CD4-positive, alpha-beta T cell treated with Interleukin-6 for 4 hours (primary cell): ENCODE measurements at regions not wholly inside any gene's neighbourhood (a gene's known extent, or its start where the extent isn't known, plus 50 kb on each side); places are given as distances from the start of the nearest gene placed in this dataset.
"Not testable (repeated sequence)": the region's sequence is repeated elsewhere in the genome, so short reads cannot be mapped to it uniquely, and the experiment has no call there.

Source experiments
- DNase-seq: peaks from one replicate; pipeline ENCODE4 v3.0.0-alpha.2; 2020; ENCODE audit warnings: mixed read lengths

DNA sequence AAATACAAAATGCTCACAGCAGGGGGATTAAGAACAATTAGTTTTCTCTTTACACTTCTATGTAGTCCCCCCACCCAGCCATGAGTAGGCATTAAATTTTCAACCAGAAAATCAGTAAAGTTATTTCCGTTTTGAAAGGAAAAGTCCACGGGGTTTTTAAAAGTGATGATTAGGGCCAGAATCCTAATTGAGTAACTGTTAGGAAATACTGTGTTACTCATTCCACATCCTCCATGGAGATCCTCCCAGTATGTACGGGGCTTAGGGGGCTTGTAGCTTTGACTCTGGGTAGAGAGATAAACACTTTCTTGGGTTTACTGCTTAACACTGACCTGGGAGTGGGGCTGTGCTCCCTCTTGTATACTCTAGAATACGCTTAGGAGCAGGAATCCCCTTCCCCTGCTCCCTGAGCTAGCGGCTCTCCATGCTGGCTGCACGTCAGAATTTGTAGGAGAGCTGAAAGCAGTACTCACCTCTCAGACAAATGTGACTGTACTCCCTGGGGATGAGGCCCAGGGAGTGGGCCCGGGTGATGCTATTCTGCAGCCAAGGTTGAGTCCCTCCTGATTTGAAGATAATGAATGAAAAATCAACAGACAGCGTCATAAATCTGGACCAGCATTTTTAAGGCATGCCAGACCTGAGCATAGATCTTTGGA lies 100.5 kb downstream of the SLC4A3 start:
- DNase-seq = no peak

DNA sequence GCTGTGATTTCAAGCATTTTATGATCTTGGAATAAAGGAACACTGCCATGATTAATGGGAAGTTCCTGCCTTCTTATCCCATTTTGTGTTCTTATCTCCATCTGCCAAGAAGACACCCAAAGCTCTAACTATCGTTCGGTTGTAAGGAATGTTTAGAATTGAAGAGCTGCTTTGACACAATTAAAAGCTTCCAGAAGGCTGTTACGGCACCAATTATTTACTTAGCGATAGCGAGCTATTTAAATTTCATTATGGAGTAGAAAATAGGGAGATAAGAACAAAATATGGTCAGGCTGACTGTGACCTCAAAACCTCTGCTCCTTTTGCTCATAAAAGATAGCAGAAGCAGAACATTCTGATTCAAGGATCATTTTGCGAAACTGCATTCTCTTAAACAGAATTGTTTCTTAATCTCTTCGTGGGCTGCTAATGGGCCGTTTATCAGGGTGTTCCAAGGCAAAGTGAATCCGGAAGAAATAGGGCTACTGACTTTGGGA lies 101.6 kb downstream of the SLC4A3 start:
- DNase-seq = no peak

GRCh38 chr2:219731173-219731572 lies 103.7 kb downstream of the SLC4A3 start:
- no peak for DNase-seq

DNA sequence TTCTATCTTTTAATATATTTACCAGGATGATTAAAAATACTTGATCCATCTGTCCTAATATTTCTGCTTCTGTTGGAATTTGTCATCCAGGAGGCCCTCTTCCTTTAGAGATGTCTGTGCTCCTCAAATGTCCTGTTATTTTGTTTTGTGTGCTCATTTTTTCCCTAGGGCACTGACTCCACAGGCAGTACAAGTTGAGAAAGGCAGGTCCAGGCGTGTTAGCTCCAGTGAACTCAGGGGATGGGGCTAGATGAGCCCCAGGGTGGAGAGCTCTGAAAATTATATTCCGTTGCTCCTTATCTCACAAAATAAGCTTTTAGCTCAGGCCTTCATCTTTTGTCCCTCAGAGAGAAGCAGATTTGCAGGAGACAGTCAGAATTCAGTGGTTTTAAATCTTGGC lies 105.7 kb downstream of the SLC4A3 start:
- no peak for DNase-seq

GRCh38 chr2:219733746-219734145 lies 106.3 kb downstream of the SLC4A3 start:
- no peak for DNase-seq

GRCh38 chr2:219736209-219736608 lies 108.8 kb downstream of the SLC4A3 start:
- DNase-seq = no peak

DNA sequence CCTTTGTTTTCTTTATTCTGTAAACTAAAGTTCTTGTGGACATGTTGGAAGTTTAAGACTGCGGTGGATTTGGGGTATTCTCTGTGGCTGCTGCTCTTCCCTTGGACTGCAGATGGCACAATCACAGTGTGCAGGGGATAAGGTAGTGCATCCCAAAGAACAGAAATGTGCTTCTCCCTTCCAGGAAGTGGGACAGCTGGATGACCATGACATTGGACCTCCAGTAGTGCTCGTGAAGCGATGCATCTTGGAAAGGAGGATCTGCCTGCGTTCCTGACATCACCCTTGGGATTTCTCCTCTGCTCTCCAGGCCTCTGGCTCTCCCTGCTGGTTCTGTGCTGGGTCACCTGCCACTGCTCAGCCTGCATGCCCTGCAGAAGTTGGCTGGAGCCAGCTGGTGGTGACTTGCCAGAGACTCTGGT lies 109.9 kb downstream of the SLC4A3 start:
- DNase-seq = no peak

DNA sequence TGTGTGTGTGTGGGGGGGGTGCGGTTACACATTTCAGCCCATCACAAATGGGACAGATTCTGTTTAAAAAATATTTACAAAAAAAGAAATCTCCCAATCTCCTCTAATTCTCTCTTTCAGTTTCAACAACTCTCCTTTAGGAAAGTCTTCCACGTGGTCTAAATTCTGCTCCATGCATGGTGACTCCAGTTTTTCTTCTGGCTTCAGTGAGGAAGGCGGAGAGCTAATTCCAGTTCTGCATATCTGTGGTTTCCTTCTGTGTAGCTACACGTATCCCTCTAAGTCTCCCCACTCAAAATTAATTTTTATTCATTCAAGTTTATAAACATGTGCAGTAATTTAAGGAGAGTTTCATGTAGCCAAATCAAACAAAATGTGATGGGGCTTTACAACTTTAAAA lies 111.6 kb downstream of the SLC4A3 start:
- DNase-seq = no peak

GRCh38 chr2:219739866-219740440 lies 112.5 kb downstream of the SLC4A3 start:
- DNase-seq = no peak

GRCh38 chr2:219743548-219743947 lies 116.1 kb downstream of the SLC4A3 start:
- DNase-seq = no peak

DNA sequence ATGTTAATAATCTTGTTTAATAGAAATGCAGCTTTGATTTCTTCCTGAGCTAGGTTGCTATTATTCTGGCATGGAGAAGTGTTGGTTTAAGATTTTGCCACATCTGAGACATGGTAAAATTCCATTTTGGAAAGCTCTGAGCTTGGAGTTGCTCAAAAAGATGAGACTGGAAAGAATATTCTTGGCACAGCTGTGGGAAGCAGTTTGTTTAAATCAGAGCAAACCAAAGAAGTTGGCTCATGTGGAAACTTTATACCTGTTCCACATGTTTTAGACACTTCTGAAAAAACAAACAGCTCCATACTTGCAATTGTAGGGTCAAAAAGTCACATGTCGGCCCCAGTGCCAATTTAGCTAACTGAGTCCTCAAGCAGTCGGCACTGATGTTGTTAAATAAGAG lies 116.6 kb downstream of the SLC4A3 start:
- DNase-seq = no peak

GRCh38 chr2:219744600-219744999 lies 117.2 kb downstream of the SLC4A3 start:
- DNase-seq = no peak

DNA sequence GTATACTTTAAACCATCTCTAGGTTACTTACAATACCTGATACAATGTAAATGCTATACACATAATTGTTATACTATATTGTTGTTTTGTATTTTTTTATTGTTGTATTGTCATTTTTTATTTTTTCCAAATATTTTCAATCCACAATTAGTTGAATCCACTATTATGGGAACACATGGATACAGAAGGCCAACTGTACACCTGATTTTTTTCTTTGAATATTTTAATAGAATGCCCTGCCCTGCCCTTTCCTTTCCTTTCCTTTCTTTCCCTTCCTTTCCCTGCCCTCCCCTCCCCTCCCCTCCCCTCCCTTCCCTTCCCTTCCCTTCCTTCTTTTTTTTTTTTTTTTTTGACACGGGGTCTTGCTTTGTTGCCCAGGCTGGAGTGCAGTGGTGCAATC lies 120.2 kb downstream of the SLC4A3 start:
- DNase-seq = no peak

DNA sequence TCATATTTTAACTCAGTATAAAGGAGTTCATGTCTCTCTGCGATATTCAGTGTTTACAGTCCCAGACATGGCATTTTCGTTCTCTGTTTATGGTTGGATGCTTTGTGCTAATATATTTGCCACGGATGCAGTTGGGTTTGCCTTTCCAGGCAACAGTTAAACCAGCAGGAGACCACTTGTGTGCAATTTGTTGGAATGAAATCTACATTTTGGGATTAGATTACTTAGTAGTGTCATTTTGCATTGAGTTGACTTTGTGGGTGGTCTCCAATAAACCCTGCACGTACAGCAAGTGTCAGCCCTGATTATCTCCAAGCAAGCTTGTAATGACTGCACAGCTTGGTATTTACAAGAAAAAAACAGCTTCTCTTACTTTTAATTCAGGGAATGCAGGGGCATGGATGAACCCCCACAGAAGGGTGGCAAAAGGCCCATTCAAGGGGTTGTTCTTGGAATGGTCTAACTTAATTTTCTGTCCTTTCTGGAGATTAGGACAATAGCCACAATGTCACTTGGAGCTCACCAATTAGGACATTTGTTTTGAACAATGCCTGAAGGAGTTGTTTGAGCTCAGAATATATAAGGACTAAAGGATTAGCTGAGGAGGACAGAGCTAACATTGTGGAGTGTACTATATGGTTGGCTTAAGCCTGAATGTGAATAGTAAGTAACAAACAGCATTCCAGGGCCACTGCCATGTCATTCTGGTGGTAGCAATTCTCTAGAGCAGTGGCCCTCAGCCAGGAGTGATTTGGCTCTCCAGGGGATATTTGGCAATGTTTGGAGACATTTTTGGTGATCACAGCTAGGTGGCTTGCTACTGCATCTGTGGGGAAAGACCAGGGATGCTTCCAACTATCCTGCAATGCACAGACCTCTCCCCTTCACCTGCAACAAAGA lies 121.5 kb downstream of the SLC4A3 start:
- DNase-seq = no peak

GRCh38 chr2:219751121-219751520 lies 123.7 kb downstream of the SLC4A3 start:
- DNase-seq = not testable (repeated sequence)

DNA sequence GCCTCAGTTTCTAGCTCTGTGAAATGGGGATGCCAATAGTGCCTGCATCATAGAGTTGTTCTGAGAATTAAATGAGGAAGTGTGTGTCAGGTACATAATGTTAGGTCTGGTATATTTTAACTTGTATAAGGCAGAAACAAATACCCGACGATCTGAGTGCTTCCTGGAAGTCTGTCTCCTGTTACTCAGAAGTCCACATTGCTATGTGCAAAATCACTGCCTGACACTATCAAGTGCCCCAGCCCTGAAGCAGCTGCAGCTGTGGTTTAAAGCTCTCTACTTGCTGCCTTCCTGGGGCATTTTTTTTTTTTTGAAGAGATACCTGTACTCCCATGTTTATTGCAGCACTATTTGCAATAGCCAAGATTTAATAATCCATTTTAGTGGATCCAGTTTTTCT lies 125.3 kb downstream of the SLC4A3 start:
- DNase-seq = no peak

DNA sequence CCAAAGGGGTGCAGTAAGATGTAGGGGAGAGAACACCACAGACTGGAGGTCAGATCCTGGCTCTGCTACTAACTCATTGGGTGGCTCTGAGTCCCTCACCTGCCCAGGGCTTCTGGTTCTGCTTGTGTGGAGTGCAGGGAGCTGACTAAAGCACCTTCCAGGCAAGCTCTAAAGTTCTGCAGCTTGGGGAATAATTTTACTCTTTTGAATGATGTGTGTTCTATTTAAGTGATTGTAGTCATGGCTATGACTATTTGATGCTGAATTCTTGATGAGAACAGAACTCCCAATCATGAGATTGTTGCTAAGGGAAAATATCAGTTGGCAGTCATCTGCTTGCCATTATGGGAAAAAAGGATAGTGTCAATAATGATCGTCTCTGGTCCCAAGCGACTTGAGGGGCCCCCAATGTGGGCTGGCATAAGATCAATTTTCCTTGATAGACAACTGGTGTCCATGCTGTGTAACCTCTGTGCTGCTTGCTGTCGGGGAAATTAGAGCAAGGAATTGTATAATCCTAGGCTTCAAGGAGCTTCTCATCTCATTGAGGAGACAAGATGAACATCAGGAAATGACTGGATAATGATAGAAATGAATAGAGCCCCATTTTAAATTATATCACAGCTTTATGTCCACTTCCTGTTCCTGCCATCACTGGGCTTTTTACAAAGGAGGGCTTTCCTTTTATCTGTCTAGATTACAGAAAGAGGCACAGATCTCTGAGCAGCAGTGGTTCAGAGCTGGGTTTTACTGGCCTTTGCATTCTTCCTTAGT lies 131.7 kb downstream of the SLC4A3 start:
- DNase-seq = no peak

- no peak for DNase-seq
Measured at GRCh38 chr2:219759801-219760200, 132.4 kb downstream of the SLC4A3 start.

DNA sequence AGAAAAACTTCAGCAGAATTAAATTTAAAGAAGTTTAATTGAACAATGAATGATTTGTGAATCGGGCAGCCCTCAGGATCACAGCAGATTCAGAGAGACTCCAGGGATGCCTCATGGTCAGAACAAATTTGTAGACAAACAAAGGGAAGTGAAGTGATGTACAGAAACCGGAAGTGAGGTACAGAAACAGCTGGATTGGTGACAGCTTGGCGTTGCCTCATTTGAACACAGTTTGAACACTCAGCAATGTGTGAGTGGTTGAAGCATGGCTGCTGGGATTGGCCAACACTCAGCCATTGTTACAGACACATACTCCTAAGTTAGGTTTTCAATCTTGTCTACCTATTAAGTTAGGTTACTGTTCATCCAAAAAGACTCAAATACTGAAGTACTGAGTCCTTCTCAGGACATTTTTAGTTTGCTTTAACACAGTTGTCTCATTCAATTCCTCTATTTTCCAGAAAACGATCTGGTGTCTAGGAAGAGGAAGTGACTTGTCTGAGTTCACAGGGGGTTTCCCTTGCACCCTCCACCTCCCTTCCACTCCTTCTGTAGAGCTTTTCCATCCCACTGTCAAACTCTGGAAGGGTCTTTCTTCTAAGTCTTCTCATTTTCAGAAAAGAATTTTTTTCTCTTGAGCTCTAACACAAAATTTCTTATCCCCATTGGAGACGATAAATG lies 137.9 kb downstream of the SLC4A3 start:
- DNase-seq = no peak

GRCh38 chr2:219766658-219767057 lies 139.2 kb downstream of the SLC4A3 start:
- no peak for DNase-seq

- no peak for DNase-seq
Measured at GRCh38 chr2:219769090-219769910, 141.9 kb downstream of the SLC4A3 start.
